K562 (cell line): ENCODE measurements at regions not wholly inside any gene's neighbourhood (a gene's known extent, or its start where the extent isn't known, plus 50 kb on each side); places are given as distances from the start of the nearest gene placed in this dataset.
A peak's percentile ranks its signal among the peaks of the same experiment; 100 is the strongest.

Experiments
- ATAC-seq: fragments of 200-7000 bp; cut with Tn5 transposase; 3 replicates; pipeline ENCODE4 v1.9.1; 2020; ENCODE audit warnings: moderate library complexity
- BruUV-seq: library from RNA; stranded (reverse); fragments of 400-500 nt; replicated peaks from 2 replicates; lab custom pipeline; 2021; lab: Mats Ljungman, UMichigan
- CTCF ChIA-PET: fragments of 300-600 bp; formaldehyde crosslinking; extraction: SDS; loops from one replicate; lab custom pipeline; 2021; ENCODE audit warnings: low intra/inter-chr PET ratio; lab: Yijun Ruan, JAX
- POLR2A ChIA-PET: fragments of 300-600, 350-650 bp; sonication (Branson Sonifier 250); formaldehyde crosslinking; extraction: SDS; loops from one replicate; lab custom pipeline; 2021; ENCODE audit warnings: antibody characterized with exemption, inconsistent platforms; lab: Yijun Ruan, JAX
- DNase-seq, 4 experiments: peaks; one replicate each; pipeline versions ENCODE4 v3.0.0 to v3.0.0-alpha.2; 2011 to 2018; ENCODE audit warnings: low spot score in 3 of 4, mixed read lengths in 3 of 4; ENCODE audit errors: extremely low read depth in 1 of 4
- FAIRE-seq: peaks from 2 replicates; lab custom pipeline; 2011; peaks lifted over from hg19 to GRCh38; lab: Jason Lieb, UNC
- H2AFZ ChIP-seq: 2 replicates; pipeline ENCODE4 v1.6.0; 2011; ENCODE audit warnings: low read depth, low read length, control low read depth, inconsistent platforms
- H3K27ac ChIP-seq: fragments of 200-600 bp; 3 replicates; pipeline ENCODE4 v1.8.0; 2011; ENCODE audit warnings: low read depth, mild to moderate bottlenecking, control low read depth, inconsistent platforms, low read length, moderate library complexity, mixed read lengths; ENCODE audit errors: extremely low read depth
- H3K27me3 ChIP-seq, 2 experiments: fragments of 300-600 bp in 1 of 2; 2 replicates in 1 of 2; 3 replicates in 1 of 2; pipeline versions ENCODE4 v1.6.0 to v1.8.0; 2011; ENCODE audit warnings: inconsistent platforms in 2 of 2, low read length in 2 of 2, mild to moderate bottlenecking in 1 of 2, mixed read lengths in 1 of 2, moderate library complexity in 1 of 2; ENCODE audit not compliant: control insufficient read depth in 2 of 2, insufficient read depth in 2 of 2
- H3K36me3 ChIP-seq: fragments of 300-600 bp; 3 replicates; pipeline ENCODE4 v1.8.0; 2011; ENCODE audit warnings: mild to moderate bottlenecking, low read length, inconsistent platforms; ENCODE audit not compliant: control insufficient read depth, insufficient read depth
- H3K4me1 ChIP-seq, 2 experiments: fragments of 200-600 bp in 1 of 2; replicated peaks in 1 of 2; 2 replicates in 1 of 2; 3 replicates in 1 of 2; pipeline versions ENCODE4 v1.5.1 to v1.8.0; 2011; ENCODE audit warnings: inconsistent platforms in 2 of 2, low read length in 2 of 2, mild to moderate bottlenecking in 1 of 2, mixed read lengths in 1 of 2, moderate library complexity in 1 of 2; ENCODE audit not compliant: control insufficient read depth in 2 of 2, insufficient read depth in 2 of 2
- H3K4me2 ChIP-seq: 2 replicates; pipeline ENCODE4 v1.6.1; 2011; ENCODE audit warnings: low read length, control low read depth, inconsistent platforms, mixed read lengths; ENCODE audit not compliant: insufficient read depth
- H3K4me3 ChIP-seq: fragments of 200-600 bp; sonication (generic), shearing (Covaris generic); 2 replicates; pipeline ENCODE4 v1.5.1; 2016; ENCODE audit warnings: control low read depth, inconsistent platforms
- H3K79me2 ChIP-seq: fragments of 200-600 bp; 3 replicates; pipeline ENCODE4 v1.8.0; 2011; ENCODE audit warnings: low read length, inconsistent platforms; ENCODE audit not compliant: control insufficient read depth, insufficient read depth
- H3K9ac ChIP-seq, 2 experiments: 2 replicates each; pipeline versions ENCODE4 v1.6.0 to v1.6.1; 2011; ENCODE audit warnings: low read depth in 2 of 2, low read length in 2 of 2, control low read depth in 1 of 2, inconsistent platforms in 1 of 2, mild to moderate bottlenecking in 1 of 2, mixed read lengths in 1 of 2; ENCODE audit not compliant: insufficient read depth in 1 of 2
- H3K9me1 ChIP-seq: one replicate; pipeline ENCODE4 v1.6.0; 2011; ENCODE audit warnings: inconsistent platforms, mild to moderate bottlenecking, low read length, moderate library complexity; ENCODE audit not compliant: control insufficient read depth, insufficient read depth
- H3K9me3 ChIP-seq: replicated peaks from 2 replicates; pipeline ENCODE4 v1.5.1; 2011; ENCODE audit warnings: low read depth, low read length, inconsistent platforms; ENCODE audit not compliant: control insufficient read depth, insufficient read depth
- H4K20me1 ChIP-seq: replicated peaks from 2 replicates; pipeline ENCODE4 v1.6.1; 2011; ENCODE audit warnings: low read length, inconsistent platforms, mixed read lengths; ENCODE audit not compliant: control insufficient read depth, insufficient read depth
- E2F3 ChIP-seq: fragments of 250-450 bp; sonication (Bioruptor Pico); IDR thresholded peaks from 2 replicates; pipeline ENCODE4 v1.4.0; 2020; ENCODE audit warnings: mild to moderate bottlenecking
- FOSL1 ChIP-seq: fragments of 200-800 bp; sonication (Bioruptor generic); conservative IDR thresholded peaks from 2 replicates; pipeline ENCODE4 v1.6.1; 2016; ENCODE audit warnings: missing genetic modification characterization, missing compliant biosample characterization
- MAFF ChIP-seq: IDR thresholded peaks from 2 replicates; pipeline ENCODE4 v1.6.1; 2012; ENCODE audit warnings: low read length, improper control_type of control experiment
- MTA1 ChIP-seq: fragments of 450-650 bp; IDR thresholded peaks from 2 replicates; pipeline ENCODE4 v1.6.1; 2017; ENCODE audit warnings: borderline replicate concordance
- NCOA2 ChIP-seq, 2 experiments: fragments of 450-650 bp; IDR thresholded peaks; 2 replicates each; pipeline ENCODE4 v1.6.1; 2018; ENCODE audit warnings: mild to moderate bottlenecking in 2 of 2, moderate library complexity in 1 of 2; ENCODE audit not compliant: partially characterized antibody in 2 of 2
- PHTF2 ChIP-seq: fragments of 250-450 bp; sonication (Bioruptor Pico); IDR thresholded peaks from 2 replicates; pipeline ENCODE4 v1.5.0; 2021; ENCODE audit warnings: mild to moderate bottlenecking
- ZNF316 ChIP-seq: fragments of 450-650 bp; IDR thresholded peaks from 2 replicates; pipeline ENCODE4 v1.6.1; 2016
- WGBS: fragments of 100-300 bp; shearing (Covaris generic); methylation state at CpG from one replicate; pipeline ENCODE4 v1.1.6; 2016; ENCODE audit warnings: low coverage, mixed read lengths; ENCODE audit not compliant: insufficient coverage; ENCODE audit errors: missing lambda C conversion rate; 5-methylcytosine and 5-hydroxymethylcytosine counted together
- in situ Hi-C: fragments of 300-500 bp; cut with MboI; formaldehyde crosslinking; loops from 4 replicates; pipeline ENCODE4 v1.15.0; 2018; ENCODE audit warnings: inconsistent platforms, mixed read lengths
- intact Hi-C: fragments of 100-400 bp; cut with micrococcal nuclease; formaldehyde crosslinking; loops from 2 replicates; pipeline ENCODE4 v1.14.2; 2022
- TF ChIP-seq, protein P1 (sequence below): fragments of 450-650 bp; formaldehyde crosslinking; IDR thresholded peaks from 2 replicates; pipeline ENCODE4 v1.4.0; 2020; ENCODE audit warnings: mild to moderate bottlenecking, mixed read lengths
- TF ChIP-seq, protein P2 (sequence below), 2 experiments: fragments of 200-800 bp in 1 of 2; sonication (Bioruptor generic) in 1 of 2; sonication (generic) in 1 of 2; formaldehyde crosslinking in 1 of 2; IDR thresholded peaks in 1 of 2; conservative IDR thresholded peaks in 1 of 2; 2 replicates each; pipeline versions ENCODE4 v1.5.0 to v1.6.1; 2016 to 2020; ENCODE audit warnings: missing compliant biosample characterization in 1 of 2, missing genetic modification characterization in 1 of 2, missing genetic modification reagents in 1 of 2
- TF ChIP-seq, protein P3 (sequence below), 2 experiments: IDR thresholded peaks in 1 of 2; conservative IDR thresholded peaks in 1 of 2; 2 replicates each; pipeline ENCODE4 v1.6.1; 2016; ENCODE audit warnings: low read depth in 2 of 2, mild to moderate bottlenecking in 1 of 2, missing compliant biosample characterization in 1 of 2, missing genetic modification characterization in 1 of 2, moderate library complexity in 1 of 2

DNA sequence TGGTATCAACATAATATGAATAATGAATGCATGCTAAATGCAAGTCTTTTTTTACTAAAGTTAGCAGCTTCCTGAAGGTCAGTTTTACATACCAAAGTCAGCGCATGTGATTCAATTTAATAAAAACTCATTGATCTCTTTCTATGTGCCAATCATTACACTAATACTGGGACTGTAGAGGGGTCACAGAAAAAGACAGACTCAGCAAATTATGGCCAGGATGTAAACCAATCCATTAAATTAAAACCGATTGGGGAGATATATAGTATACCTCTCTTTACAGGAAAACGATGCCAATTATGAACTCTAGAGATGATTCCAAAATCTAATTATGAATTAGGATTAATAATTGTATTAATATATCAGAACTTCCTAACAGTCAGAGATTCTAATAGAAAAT is 624.4 kb upstream of the PCDH20 start:
- Histone ChIP-seq H3K9me1 (no peaks in the 10 kb centered on the region), H3K9me3 (no peaks in the 10 kb centered on the region), H3K79me2 (no peaks in the 10 kb centered on the region), H3K36me3 (no peaks in the 10 kb centered on the region), H3K4me3 (no peak overlapping the region), H3K4me1 (no peaks in the 10 kb centered on the region), H4K20me1 (no peaks in the 10 kb centered on the region), H3K4me2 (no peak overlapping the region), H2AFZ (no peak overlapping the region), H3K9ac (no peak overlapping the region), H3K27me3 (no peaks in the 10 kb centered on the region), H3K27ac (no peak overlapping the region)
- BruUV-seq = no TSS peak
- no peak for DNase-seq
- WGBS = 0% methylated on average over 3 of the region's 3 CpGs
- FAIRE-seq = no peak
- CTCF ChIA-PET = no interaction called here
- POLR2A ChIA-PET = no interaction called here
- in situ Hi-C loops (no loop called here), intact Hi-C loops (no loop called here)
- no peak for ATAC-seq
- TF ChIP-seq PHTF2 (CRISPR knock-in tag) = no peak
- no peak for TF ChIP-seq E2F3 (CRISPR knock-in tag)
- 0 out of 2 replicates have a peak, but pooled peaks have one; percentile 19 for TF ChIP-seq ZNF316
- TF ChIP-seq FOSL1 (tag) = no peak
- TF ChIP-seq, protein P1, sequence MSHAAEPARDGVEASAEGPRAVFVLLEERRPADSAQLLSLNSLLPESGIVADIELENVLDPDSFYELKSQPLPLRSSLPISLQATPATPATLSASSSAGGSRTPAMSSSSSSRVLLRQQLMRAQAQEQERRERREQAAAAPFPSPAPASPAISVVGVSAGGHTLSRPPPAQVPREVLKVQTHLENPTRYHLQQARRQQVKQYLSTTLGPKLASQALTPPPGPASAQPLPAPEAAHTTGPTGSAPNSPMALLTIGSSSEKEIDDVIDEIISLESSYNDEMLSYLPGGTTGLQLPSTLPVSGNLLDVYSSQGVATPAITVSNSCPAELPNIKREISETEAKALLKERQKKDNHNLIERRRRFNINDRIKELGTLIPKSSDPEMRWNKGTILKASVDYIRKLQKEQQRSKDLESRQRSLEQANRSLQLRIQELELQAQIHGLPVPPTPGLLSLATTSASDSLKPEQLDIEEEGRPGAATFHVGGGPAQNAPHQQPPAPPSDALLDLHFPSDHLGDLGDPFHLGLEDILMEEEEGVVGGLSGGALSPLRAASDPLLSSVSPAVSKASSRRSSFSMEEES (CRISPR knock-in tag) = no peak
- TF ChIP-seq NCOA2 (IDR thresholded peaks at IDR 0.05; ENCODE audit: partially characterized antibody in 2 of 2) = no peak
- TF ChIP-seq MAFF = peak; percentile 23; the same call in 1 of the 2 replicates
- no peak for TF ChIP-seq MTA1
- TF ChIP-seq, protein P2, sequence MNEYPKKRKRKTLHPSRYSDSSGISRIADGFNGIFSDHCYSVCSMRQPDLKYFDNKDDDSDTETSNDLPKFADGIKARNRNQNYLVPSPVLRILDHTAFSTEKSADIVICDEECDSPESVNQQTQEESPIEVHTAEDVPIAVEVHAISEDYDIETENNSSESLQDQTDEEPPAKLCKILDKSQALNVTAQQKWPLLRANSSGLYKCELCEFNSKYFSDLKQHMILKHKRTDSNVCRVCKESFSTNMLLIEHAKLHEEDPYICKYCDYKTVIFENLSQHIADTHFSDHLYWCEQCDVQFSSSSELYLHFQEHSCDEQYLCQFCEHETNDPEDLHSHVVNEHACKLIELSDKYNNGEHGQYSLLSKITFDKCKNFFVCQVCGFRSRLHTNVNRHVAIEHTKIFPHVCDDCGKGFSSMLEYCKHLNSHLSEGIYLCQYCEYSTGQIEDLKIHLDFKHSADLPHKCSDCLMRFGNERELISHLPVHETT (CRISPR knock-in tag; conservative IDR thresholded peaks at IDR 0.05 in 1 of 2, IDR thresholded peaks at IDR 0.05 in 1 of 2) = no peak
- TF ChIP-seq, protein P3, sequence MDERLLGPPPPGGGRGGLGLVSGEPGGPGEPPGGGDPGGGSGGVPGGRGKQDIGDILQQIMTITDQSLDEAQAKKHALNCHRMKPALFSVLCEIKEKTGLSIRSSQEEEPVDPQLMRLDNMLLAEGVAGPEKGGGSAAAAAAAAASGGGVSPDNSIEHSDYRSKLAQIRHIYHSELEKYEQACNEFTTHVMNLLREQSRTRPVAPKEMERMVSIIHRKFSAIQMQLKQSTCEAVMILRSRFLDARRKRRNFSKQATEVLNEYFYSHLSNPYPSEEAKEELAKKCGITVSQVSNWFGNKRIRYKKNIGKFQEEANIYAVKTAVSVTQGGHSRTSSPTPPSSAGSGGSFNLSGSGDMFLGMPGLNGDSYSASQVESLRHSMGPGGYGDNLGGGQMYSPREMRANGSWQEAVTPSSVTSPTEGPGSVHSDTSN (CRISPR knock-in tag; IDR thresholded peaks at IDR 0.05; ENCODE audit: low read depth) = no peak
- TF ChIP-seq, protein P3 (tag; conservative IDR thresholded peaks at IDR 0.05; ENCODE audit: low read depth) = no peak
